Neural crest cell (in vitro differentiated cells): ENCODE measurements at regions not wholly inside any gene's neighbourhood (a gene's known extent, or its start where the extent isn't known, plus 50 kb on each side); places are given as distances from the start of the nearest gene placed in this dataset.
A peak's percentile ranks its signal among the peaks of the same experiment; 100 is the strongest.

Experiments
- DNase-seq: peaks from one replicate; pipeline ENCODE4 v3.0.0; 2021; ENCODE audit warnings: low read depth, mixed read lengths, low spot score
- H3K27ac Mint-ChIP-seq: one replicate; pipeline ENCODE4 v1.8.0; 2021; ENCODE audit warnings: mild to moderate bottlenecking, mixed read lengths; ENCODE audit not compliant: unreplicated experiment
- H3K27me3 Mint-ChIP-seq: 2 replicates; pipeline ENCODE4 v1.8.0; 2021; ENCODE audit warnings: low read depth, mild to moderate bottlenecking, mixed read lengths
- H3K36me3 Mint-ChIP-seq: 2 replicates; pipeline ENCODE4 v1.8.0; 2021; ENCODE audit warnings: low read depth, mild to moderate bottlenecking, mixed read lengths
- H3K4me1 Mint-ChIP-seq: 2 replicates; pipeline ENCODE4 v1.8.0; 2021; ENCODE audit warnings: mixed read lengths
- H3K4me3 Mint-ChIP-seq: one replicate; pipeline ENCODE4 v1.8.0; 2021; ENCODE audit warnings: mild to moderate bottlenecking, mixed read lengths
- H3K9me3 Mint-ChIP-seq: 2 replicates; pipeline ENCODE4 v1.8.0; 2021; ENCODE audit warnings: mixed read lengths
- TF ChIP-seq, protein P1 (sequence below): fragments of 200-600 bp; sonication (generic); conservative IDR thresholded peaks from 2 replicates; pipeline ENCODE4 v1.5.0; 2021; ENCODE audit warnings: antibody characterized with exemption, mild to moderate bottlenecking

GRCh38 chr5:155616779-155617392, 603.3 kb downstream of the KIF4B start:
- Mint-ChIP-seq H3K27ac (no peak overlapping the region), H3K4me3 (no peak overlapping the region), H3K36me3 (no peaks in the 10 kb centered on the region), H3K4me1 (peaks cover 16% of the 10 kb centered on the region), H3K27me3 (peaks cover 30% of the 10 kb centered on the region), H3K9me3 (no peaks in the 10 kb centered on the region)
- TF ChIP-seq, protein P1, sequence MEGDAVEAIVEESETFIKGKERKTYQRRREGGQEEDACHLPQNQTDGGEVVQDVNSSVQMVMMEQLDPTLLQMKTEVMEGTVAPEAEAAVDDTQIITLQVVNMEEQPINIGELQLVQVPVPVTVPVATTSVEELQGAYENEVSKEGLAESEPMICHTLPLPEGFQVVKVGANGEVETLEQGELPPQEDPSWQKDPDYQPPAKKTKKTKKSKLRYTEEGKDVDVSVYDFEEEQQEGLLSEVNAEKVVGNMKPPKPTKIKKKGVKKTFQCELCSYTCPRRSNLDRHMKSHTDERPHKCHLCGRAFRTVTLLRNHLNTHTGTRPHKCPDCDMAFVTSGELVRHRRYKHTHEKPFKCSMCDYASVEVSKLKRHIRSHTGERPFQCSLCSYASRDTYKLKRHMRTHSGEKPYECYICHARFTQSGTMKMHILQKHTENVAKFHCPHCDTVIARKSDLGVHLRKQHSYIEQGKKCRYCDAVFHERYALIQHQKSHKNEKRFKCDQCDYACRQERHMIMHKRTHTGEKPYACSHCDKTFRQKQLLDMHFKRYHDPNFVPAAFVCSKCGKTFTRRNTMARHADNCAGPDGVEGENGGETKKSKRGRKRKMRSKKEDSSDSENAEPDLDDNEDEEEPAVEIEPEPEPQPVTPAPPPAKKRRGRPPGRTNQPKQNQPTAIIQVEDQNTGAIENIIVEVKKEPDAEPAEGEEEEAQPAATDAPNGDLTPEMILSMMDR, result peak; percentile 73
- DNase-seq, result peak; percentile 60

GRCh38 chr5:155619688-155620087, 606.1 kb downstream of the KIF4B start:
- Mint-ChIP-seq H3K27ac (no peak overlapping the region), H3K4me1 (peaks cover 17% of the 10 kb centered on the region), H3K4me3 (no peak overlapping the region), H3K27me3 (peaks cover 31% of the 10 kb centered on the region), H3K36me3 (no peaks in the 10 kb centered on the region), H3K9me3 (no peaks in the 10 kb centered on the region)
- TF ChIP-seq, protein P1, result no peak
- no peak for DNase-seq

GRCh38 chr5:155620821-155621410, 607.4 kb downstream of the KIF4B start:
- Mint-ChIP-seq H3K4me1 (peaks cover 20% of the 10 kb centered on the region), H3K27ac (no peak overlapping the region), H3K36me3 (no peaks in the 10 kb centered on the region), H3K4me3 (no peak overlapping the region), H3K27me3 (peaks cover 38% of the 10 kb centered on the region), H3K9me3 (no peaks in the 10 kb centered on the region)
- DNase-seq, result no peak
- TF ChIP-seq, protein P1, result no peak

DNA sequence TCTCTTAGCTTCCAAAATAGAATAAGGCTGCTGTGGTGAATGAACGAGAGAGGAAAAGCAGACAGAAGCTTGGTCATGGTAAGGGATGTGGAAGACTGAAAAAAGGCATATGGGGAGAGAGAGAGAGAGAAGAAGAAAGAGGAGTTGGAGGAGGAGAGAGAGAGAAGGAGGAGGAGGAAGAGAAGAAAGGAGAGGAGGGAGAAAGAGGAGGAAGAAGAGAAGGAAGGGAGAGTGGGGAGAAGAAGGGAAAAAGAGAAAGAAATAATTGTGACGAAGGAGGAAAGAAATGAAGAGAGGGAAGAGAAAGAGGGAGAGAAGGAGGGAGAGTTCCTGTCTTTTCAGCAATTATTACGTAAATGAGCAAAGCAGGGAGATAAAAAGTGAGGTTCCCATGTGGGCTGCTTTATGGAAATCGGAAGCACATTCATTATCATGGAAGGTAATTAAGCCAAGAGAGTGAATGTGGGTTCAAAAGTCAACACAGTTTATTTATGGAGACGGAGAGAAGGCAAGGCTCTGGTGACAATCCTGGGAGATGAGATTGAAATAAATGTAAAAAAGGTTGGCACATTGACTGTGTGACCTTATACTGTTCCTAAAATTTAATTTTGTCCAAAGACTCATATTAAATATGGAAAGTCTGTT, 611.2 kb downstream of the KIF4B start:
- peaks cover 31% of the 10 kb centered on the region for H3K27me3 Mint-ChIP-seq
- H3K4me1 Mint-ChIP-seq, result peaks cover 20% of the 10 kb centered on the region
- H3K4me3 Mint-ChIP-seq, result no peak overlapping the region
- H3K27ac Mint-ChIP-seq, result no peak overlapping the region
- TF ChIP-seq, protein P1, result no peak
- H3K36me3 Mint-ChIP-seq, result no peaks in the 10 kb centered on the region
- H3K9me3 Mint-ChIP-seq, result no peaks in the 10 kb centered on the region
- DNase-seq, result no peak

DNA sequence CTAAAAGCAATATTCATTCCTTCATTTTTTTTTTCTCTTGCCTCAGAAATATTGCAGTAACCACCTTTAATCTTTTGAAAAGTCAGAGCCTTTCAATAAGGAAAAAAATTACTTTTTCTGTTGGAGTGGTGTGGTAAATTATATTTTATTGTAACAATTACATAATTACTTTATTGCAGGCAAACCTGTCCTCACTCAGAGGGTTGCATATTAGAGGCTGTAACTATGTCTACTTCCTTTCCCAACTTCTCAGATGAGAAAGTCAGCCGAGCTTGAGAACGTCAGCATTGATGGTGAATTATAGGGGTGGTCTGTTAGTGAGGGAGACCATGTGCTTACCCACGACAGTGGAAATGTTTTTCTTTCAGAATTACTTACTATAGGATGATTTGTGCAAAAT, 611.8 kb downstream of the KIF4B start:
- H3K36me3 Mint-ChIP-seq, result no peaks in the 10 kb centered on the region
- peaks cover 31% of the 10 kb centered on the region for H3K27me3 Mint-ChIP-seq
- H3K4me1 Mint-ChIP-seq, result peaks cover 19% of the 10 kb centered on the region
- H3K9me3 Mint-ChIP-seq, result no peaks in the 10 kb centered on the region
- no peak for DNase-seq
- TF ChIP-seq, protein P1, result no peak
- no peak overlapping the region for H3K4me3 Mint-ChIP-seq
- H3K27ac Mint-ChIP-seq, result no peak overlapping the region
